DMS79 treated with DMSO at 0.1 percent for 48 hours (cell line): ENCODE measurements at regions not wholly inside any gene's neighbourhood (a gene's known extent, or its start where the extent isn't known, plus 50 kb on each side); places are given as distances from the start of the nearest gene placed in this dataset.

ENCODE experiments used
- DNase-seq: peaks from one replicate; lab custom pipeline; 2025; lab: John Stamatoyannopoulos, UW

DNA sequence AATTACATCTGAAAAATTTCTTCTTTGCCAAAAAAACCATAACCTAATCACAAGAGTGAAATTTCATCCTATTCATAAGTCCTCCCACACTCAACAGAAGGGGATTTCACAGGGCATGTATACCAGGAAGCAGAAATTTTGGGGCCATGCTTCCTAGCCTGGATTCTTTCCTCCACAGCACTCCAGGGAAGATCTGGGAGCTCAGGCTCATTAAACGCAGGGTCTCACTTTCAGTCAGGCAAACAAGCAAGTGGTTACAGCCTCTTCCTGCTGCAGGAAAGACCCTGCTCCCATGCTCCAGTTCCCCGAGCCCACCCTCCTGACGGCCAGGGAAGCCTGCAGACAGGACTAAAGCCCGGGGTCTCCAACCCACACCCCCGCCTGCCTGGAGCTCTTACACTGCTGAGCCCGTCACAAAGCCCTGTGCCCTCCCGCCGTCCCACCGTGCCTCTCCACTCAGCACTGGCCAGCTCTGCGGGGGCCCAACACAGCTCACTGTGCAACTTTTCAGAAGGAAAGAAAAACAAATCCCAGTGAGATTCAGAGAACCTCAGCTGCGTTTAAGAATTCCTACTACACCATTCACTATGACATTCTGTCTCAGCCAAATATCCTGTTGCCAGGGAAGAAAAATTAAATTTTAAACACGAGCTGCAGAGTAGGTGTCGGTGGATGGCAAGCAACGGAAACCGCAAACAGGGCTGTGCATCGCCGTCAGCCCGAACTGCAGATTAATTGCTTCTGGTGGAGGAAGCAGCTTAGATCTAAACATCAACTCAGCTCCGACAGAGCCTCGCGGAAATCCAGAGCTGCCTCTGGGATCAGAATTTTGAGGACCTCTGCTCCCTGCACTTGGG is 106.7 kb upstream of the SFSWAP start:
- no peak for DNase-seq

- DNase-seq, result no peak
These were observed 106.0 kb upstream of the SFSWAP start for GRCh38 chr12:131604859-131605258.

DNA sequence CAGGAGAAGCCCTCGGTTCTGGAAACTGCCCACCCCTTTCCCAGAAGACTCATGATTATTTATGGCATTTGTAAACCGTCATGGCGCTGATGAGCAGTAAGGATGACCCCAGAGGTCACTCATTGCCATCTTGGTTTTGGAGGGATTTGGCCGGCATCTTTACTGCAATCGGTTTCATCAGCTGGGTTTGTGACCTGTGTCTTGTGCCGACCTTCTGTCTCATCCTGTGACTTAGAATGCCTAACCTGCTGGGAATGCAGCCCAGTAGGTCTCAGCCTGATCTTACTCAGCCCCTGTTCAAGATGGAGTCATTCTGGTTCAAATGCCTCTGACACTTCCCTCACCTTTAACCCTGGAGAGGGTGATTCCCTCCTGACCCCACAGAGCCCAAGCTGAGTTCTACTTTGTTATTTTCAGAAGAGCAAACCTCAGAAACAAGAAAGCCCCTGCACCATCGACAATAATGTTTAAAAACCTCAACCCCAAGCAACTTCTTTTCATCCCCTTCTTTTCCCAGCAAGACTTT is 105.5 kb upstream of the SFSWAP start:
- DNase-seq, result no peak

DNA sequence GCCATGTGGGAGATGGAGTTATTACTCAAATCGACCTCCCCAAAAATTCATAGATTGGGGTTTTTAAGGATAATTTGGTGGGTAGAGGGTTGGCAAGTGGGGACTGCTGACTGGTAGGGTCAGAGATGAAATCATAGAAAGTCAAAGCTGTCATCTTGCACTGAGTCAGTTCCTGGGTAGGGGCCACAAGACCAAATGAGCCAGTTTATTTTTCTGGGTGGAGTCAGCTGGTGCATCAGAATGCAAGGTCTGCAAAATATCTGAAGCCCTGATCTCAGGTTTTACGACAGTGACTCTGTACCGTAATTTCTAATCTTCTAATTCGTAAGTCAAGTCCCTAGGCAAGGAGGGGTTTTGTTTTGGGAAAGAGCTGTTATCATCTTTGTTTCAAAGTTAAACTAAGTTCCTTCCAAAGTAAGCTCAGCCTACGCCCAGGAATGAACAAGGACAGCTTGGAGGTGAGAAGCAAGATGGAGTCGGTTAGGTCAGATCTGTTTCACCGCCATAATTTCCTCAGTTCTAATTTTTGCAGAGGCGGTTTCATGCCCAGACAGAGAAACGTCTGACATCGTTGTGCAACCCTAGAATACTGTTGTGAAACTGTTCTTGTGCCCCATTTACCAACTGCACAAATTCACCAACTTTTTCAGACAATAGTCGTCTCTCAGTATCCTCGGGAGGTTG is 104.5 kb upstream of the SFSWAP start:
- no peak for DNase-seq

- no peak for DNase-seq
These were observed 103.0 kb upstream of the SFSWAP start for GRCh38 chr12:131607658-131608447.

DNA sequence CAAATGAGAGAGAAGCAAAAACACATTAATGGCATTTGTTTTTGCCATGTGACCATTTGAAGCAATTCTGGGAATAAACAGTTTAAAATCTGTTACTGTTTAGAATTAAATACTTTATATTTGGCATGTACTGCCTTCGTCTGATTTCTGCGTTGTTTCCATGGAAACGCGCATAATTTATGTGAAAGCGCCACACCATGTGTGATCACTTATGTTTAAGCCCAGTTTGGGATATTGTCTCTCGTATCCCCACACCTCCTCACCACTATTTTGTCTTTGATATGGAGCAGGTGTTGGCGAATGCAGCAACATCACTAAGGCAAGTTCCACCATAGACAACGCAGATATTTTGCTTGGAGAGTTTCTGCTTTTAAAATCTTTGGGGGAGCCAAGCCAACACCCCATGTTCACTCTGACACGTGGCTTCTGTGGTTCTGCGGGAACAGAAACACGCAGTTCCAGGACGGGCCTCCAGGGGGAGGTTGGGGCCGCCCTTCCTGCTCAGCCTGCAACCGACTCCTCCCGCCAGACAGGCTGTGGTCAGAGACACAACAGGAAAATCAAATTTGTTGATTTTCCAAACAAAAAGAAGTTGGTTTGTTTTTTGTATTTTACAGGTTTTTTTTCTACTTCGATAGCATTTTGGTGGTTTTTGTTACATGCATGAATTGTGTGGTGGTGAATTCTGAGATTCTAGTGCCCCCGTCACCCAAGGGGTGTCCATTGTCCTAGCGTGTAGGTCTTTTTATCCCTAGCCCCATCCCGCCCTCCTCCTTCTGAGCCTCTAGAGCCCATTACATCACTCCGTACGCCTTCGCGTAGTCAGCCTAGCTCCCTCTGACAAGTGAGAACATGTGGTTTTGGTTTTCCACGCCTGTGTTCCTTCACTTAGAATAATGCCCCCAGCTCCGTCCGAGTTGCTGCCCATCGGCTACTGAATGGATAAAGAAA is 101.9 kb upstream of the SFSWAP start:
- peak; percentile 10 for DNase-seq

DNA sequence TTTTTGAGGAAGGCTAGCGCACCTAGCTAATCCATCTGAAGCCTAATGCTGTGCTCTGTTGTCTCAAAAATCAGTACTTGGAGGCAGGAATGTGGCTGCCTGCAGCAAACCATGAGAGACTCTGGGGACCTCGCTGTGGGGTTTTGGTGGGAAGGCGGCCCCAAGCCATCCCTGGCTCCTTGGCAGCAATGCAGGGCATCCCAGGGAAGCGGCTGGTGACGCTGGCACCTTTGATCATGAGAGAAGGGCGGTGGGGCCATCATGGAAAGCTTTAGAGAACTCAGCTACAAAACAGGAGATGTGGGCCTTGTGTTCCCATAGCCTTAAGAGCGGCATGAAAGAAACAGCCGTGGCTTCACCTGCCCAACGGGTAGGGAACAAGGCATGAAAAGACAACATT is 101.1 kb upstream of the SFSWAP start:
- DNase-seq, result no peak

DNA sequence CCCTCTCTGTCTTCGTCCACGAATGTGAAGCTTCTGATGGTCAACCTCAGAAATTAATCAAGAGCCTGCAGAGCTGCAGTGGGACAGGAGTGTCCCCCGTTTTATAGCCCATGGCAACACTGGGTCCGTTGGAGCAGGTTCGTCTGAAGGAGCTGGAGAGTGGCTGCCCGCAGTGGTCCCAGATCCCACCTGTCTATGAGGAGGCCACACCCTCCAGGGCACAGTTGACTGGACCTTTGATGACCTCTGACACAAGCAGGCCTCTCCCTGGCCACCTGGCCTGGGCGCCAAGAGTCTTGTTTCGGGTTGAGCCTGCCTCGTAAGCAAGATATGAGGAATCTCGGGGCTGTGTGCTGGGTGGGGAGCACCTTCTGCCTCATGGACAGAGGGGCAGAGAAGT is 100.7 kb upstream of the SFSWAP start:
- DNase-seq, result no peak

DNA sequence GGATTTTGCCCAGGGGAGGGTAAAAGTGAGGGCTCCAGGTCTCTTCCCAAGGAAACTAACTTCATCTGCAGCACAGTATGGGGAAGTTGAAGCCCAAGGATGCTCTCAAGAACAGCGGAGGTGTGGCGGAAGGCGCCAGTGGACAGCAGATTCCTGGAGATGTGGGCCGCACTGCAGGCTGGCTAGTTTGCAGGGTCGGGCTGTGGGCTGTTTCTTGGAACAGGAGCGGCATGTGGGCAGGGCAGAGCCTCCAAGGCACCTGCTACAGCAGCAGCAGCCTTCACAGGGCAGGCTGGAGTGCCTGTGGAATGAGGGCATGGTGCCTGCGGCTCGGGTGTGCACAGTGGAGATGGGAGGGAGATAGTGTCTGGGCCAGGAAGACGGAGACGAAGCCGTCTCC is 100.0 kb upstream of the SFSWAP start:
- DNase-seq, result no peak

DNA sequence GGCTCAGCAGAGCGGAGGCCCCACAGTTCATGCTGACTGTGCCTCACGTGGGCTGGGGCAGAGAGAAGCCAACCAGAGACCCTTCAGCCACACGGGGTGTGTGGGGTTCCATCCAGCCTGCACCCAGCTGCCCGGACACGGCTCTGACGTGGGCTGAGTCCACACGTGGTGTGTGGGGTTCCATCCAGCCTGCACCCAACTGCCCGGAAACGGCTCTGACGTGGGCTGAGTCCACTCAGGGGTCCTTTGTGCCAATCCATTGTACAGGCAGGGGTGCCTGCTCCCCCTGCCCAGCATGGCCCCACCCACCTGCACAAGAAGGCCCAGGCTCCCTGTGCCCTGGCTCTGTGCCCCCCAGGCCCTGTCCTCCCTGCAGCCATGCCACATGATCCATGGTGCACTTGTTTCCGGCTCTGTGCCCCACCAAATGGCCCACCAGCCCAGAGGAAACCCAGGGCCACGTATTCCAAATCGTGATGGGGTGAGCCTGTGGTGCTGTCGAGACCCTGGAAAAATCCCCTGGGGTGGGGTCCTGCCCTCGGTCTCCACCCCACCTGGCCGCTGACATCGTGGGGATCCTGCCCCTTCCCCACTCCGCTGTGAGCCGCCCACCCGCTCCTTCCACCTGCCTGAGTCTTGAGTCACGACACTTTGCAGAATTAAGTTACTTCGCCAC is 99.3 kb upstream of the SFSWAP start:
- DNase-seq, result no peak

- DNase-seq, result no peak
These were observed 98.7 kb upstream of the SFSWAP start for GRCh38 chr12:131612092-131612755.

GRCh38 chr12:131613186-131613585 is 97.7 kb upstream of the SFSWAP start:
- DNase-seq, result no peak

- DNase-seq, result no peak
These were observed 97.2 kb upstream of the SFSWAP start for GRCh38 chr12:131613678-131614077.

GRCh38 chr12:131615326-131616042 is 95.4 kb upstream of the SFSWAP start:
- no peak for DNase-seq

DNA sequence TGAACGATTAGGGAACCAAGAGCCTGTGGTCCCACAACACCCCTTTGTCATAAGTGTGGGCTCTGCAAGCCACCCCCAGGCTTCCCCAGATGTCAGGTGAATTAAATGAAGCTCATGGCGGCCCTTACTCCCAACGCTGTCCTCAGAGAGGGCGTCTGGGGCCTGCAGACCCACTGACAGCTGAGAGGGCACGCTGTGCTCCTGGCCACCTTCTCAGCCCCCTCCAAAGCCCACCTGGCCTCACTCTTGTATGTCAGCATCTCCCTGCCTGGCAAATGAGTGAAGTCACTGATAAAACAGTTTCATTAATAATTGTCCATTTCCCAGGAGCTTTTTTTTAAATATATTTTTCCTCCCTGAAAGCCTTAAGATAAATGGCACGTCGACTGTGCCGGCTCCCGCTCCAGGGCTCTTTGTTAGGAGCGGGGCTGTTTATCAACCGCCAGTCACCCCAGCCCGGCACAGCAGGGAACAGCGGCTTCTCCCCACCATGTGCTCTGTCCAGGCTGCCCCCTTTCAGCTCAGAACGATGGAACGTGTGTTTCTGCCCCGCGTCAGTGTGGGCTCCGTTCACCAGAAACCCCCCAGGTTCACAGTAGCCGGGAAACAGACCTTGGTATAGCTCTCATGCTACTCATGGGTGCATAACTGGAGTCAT is 94.7 kb upstream of the SFSWAP start:
- no peak for DNase-seq

GRCh38 chr12:131616738-131617137 is 94.2 kb upstream of the SFSWAP start:
- no peak for DNase-seq

DNA sequence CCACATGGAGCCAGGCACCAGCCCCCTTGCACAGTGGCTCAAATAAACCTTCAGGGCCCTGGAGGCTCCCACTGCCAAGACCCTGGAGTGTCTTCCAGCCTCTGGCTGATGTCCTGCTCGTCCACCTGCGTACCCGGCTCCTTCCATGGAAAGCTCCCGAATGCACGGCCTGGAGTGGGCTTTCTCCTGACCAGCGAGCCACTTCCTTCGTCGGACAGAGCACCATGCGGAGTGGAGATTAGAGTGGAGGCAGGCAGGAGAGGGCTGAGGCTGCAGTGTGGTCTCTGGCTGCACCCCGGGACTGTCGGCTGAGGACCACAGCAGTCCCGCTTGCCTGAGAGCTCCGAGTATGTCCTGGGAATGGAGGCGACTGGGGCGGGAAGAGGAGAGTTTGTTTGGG is 93.7 kb upstream of the SFSWAP start:
- no peak for DNase-seq

- DNase-seq, result no peak
These were observed 93.1 kb upstream of the SFSWAP start for GRCh38 chr12:131617596-131618302.
